IgD-negative memory B cell (primary cell): ENCODE measurements at regions not wholly inside any gene's neighbourhood (a gene's known extent, or its start where the extent isn't known, plus 50 kb on each side); places are given as distances from the start of the nearest gene placed in this dataset.

Experiments used
- H3K27ac Mint-ChIP-seq, 3 donors: one replicate each; pipeline ENCODE4 v1.8.0; 2020 to 2022; ENCODE audit warnings: mild to moderate bottlenecking in 3 of 3, mixed read lengths in 3 of 3, moderate library complexity in 1 of 3
- H3K27me3 Mint-ChIP-seq: one replicate; pipeline ENCODE4 v1.8.0; 2021; ENCODE audit warnings: mixed read lengths
- H3K36me3 Mint-ChIP-seq: one replicate; pipeline ENCODE4 v1.8.0; 2020; ENCODE audit warnings: mild to moderate bottlenecking, mixed read lengths
- H3K4me1 Mint-ChIP-seq, 3 donors: one replicate each; pipeline ENCODE4 v1.8.0; 2020 to 2022; ENCODE audit warnings: mixed read lengths in 3 of 3, mild to moderate bottlenecking in 1 of 3
- H3K4me3 Mint-ChIP-seq, 4 donors: one replicate each; pipeline ENCODE4 v1.8.0; 2020 to 2022; ENCODE audit warnings: mild to moderate bottlenecking in 4 of 4, mixed read lengths in 4 of 4, moderate library complexity in 3 of 4
- H3K9me3 Mint-ChIP-seq, 3 donors: one replicate each; pipeline ENCODE4 v1.8.0; 2020 to 2021; ENCODE audit warnings: mixed read lengths in 3 of 3, mild to moderate bottlenecking in 1 of 3

- H3K9me3 Mint-ChIP-seq, result peaks cover 0 to 2% (median 0%) of the 10 kb centered on the region in 3 donors
- H3K4me3 Mint-ChIP-seq, result no peak overlapping the region
- H3K27ac Mint-ChIP-seq, result peak overlapping the region in 1 of 3 donors; percentile 71
- peaks cover 0 to 14% (median 5%) of the 10 kb centered on the region in 3 donors for H3K4me1 Mint-ChIP-seq
- no peaks in the 10 kb centered on the region for H3K36me3 Mint-ChIP-seq
- H3K27me3 Mint-ChIP-seq, result peaks cover 15% of the 10 kb centered on the region
These were observed 501.7 kb downstream of the SHQ1 start for GRCh38 chr3:72346526-72346926.

- peaks cover 0 to 2% (median 0%) of the 10 kb centered on the region in 3 donors for H3K9me3 Mint-ChIP-seq
- peaks cover 15% of the 10 kb centered on the region for H3K27me3 Mint-ChIP-seq
- no peak overlapping the region for H3K27ac Mint-ChIP-seq
- H3K4me3 Mint-ChIP-seq, result no peak overlapping the region
- H3K4me1 Mint-ChIP-seq, result peaks cover 0 to 14% (median 5%) of the 10 kb centered on the region in 3 donors
- H3K36me3 Mint-ChIP-seq, result no peaks in the 10 kb centered on the region
These were observed 502.3 kb downstream of the SHQ1 start for GRCh38 chr3:72345980-72346379.

DNA sequence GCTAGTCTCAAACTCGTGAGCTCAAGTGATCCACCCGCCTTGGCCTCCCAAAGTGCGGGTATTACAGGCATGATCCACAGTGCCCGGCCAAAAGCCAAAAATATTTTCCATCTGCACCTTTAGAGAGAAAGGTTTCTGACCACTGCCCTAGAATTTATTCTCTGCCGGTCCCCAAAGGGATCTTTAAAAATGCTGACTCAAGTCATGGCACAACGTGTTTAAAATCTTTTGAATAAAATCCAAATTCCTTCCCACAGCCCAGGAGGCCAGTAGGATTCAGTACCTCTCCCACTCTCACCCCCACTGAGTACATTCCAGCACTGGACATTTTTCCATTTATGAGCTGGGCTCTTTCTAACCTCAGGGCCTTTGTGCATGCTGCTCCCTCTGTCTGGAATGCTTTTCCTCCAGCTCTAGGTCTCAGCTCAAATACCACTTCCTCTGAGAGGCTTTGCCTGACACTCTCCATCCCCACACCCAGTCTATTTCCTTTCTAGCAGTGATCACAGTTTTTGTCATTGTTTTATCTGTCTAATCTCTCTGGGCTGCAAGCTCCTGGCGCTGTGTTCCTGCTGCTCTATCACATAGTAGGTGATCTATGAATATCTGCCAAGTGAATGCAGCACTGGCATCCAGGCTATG, 502.9 kb downstream of the SHQ1 start:
- Mint-ChIP-seq H3K9me3 (peaks cover 0 to 2% (median 0%) of the 10 kb centered on the region in 3 donors), H3K27ac (peak overlapping the region in 1 of 3 donors; percentile 64)

GRCh38 chr3:72344647-72345046, 503.6 kb downstream of the SHQ1 start:
- Mint-ChIP-seq H3K4me3 (no peak overlapping the region), H3K9me3 (peaks cover 0 to 2% (median 0%) of the 10 kb centered on the region in 3 donors), H3K36me3 (no peaks in the 10 kb centered on the region), H3K27ac (no peak overlapping the region), H3K27me3 (peaks cover 14% of the 10 kb centered on the region), H3K4me1 (peaks cover 0 to 14% (median 5%) of the 10 kb centered on the region in 3 donors)

More for the DNA sequence above, 502.9 kb downstream of the SHQ1 start:
- peaks cover 0 to 14% (median 5%) of the 10 kb centered on the region in 3 donors for H3K4me1 Mint-ChIP-seq
- H3K27me3 Mint-ChIP-seq, result peaks cover 15% of the 10 kb centered on the region
- H3K4me3 Mint-ChIP-seq, result no peak overlapping the region
- H3K36me3 Mint-ChIP-seq, result no peaks in the 10 kb centered on the region

DNA sequence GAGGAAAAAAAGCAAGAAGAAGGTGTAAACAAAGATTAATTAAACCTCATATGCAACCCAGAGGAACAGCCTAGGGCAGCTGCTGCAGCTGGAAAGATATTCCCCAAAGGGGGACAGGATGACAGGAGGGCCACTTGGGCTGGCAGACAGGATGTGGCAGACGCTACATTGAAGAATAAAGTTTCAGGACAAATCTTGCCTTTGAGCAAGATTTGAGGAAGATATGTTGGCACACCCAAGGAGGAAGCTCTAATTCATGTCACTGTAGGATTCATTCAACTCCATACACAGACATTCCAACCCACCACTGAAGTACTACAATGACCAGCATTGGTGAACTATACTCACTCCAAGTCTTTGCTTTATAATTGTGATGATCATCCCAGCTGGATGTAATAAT, 504.0 kb downstream of the SHQ1 start:
- H3K27me3 Mint-ChIP-seq, result peaks cover 12% of the 10 kb centered on the region
- H3K36me3 Mint-ChIP-seq, result no peaks in the 10 kb centered on the region
- no peak overlapping the region for H3K4me3 Mint-ChIP-seq
- H3K4me1 Mint-ChIP-seq, result peaks cover 0 to 14% (median 5%) of the 10 kb centered on the region in 3 donors
- H3K27ac Mint-ChIP-seq, result no peak overlapping the region
- peaks cover 0 to 2% (median 0%) of the 10 kb centered on the region in 3 donors for H3K9me3 Mint-ChIP-seq

DNA sequence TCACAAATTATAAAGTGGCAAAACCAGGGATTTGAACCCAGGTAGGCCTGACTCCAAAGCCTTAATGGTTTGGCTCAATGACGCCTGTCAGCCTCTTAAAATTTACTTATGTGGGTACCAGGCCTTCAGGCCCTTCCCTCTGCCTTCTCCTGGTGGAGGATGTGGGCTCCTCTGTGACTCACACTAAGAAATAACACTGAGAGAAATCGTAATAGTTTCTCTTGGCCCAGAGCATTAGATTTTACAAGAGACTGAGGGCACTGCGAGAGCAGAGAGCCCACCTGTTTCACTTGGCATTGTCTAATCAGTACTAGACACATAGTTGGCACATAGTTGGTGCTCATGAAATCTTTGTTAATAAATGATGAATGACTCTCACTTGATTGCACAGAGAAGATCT, 505.2 kb downstream of the SHQ1 start:
- peaks cover 7% of the 10 kb centered on the region for H3K27me3 Mint-ChIP-seq
- H3K4me1 Mint-ChIP-seq, result peaks cover 0 to 14% (median 5%) of the 10 kb centered on the region in 3 donors
- H3K36me3 Mint-ChIP-seq, result no peaks in the 10 kb centered on the region
- H3K27ac Mint-ChIP-seq, result peak overlapping the region in 1 of 3 donors; percentile 27
- H3K4me3 Mint-ChIP-seq, result no peak overlapping the region
- no peaks in the 10 kb centered on the region for H3K9me3 Mint-ChIP-seq

DNA sequence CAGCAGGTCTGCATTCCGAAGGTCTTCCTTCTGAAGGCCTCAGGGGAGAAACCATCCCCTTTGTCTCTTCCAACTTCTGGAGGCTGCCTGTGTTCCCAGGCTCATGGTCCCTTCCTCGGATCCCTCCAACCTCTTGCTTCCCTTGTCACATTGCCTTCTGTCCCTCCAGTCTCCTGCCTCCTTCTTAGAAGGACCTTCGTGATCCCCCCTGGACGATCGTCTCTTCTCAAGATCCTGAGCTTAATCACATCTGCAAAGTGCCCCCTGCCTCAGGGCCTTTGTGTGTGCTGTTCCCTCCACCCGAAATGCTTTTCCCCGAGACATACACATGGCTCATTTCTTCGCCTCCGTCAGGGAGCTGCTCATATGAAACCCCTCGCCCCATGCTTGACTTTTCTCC, 505.8 kb downstream of the SHQ1 start:
- no peaks in the 10 kb centered on the region for H3K9me3 Mint-ChIP-seq
- H3K4me3 Mint-ChIP-seq, result no peak overlapping the region
- no peaks in the 10 kb centered on the region for H3K36me3 Mint-ChIP-seq
- no peak overlapping the region for H3K27ac Mint-ChIP-seq
- peaks cover 0 to 14% (median 5%) of the 10 kb centered on the region in 3 donors for H3K4me1 Mint-ChIP-seq
- peaks cover 6% of the 10 kb centered on the region for H3K27me3 Mint-ChIP-seq

- Mint-ChIP-seq H3K9me3 (no peaks in the 10 kb centered on the region), H3K27ac (no peak overlapping the region), H3K36me3 (no peaks in the 10 kb centered on the region), H3K4me3 (no peak overlapping the region), H3K27me3 (peaks cover 6% of the 10 kb centered on the region), H3K4me1 (peaks cover 0 to 14% (median 5%) of the 10 kb centered on the region in 3 donors)
These were observed 506.3 kb downstream of the SHQ1 start for GRCh38 chr3:72341920-72342319.

- H3K4me3 Mint-ChIP-seq, result no peak overlapping the region
- H3K36me3 Mint-ChIP-seq, result no peaks in the 10 kb centered on the region
- peaks cover 0 to 12% (median 5%) of the 10 kb centered on the region in 3 donors for H3K4me1 Mint-ChIP-seq
- no peaks in the 10 kb centered on the region for H3K9me3 Mint-ChIP-seq
- peaks cover 3% of the 10 kb centered on the region for H3K27me3 Mint-ChIP-seq
- H3K27ac Mint-ChIP-seq, result no peak overlapping the region
These were observed 506.9 kb downstream of the SHQ1 start for GRCh38 chr3:72341380-72341770.

- Mint-ChIP-seq H3K4me1 (peaks cover 0 to 9% (median 5%) of the 10 kb centered on the region in 3 donors), H3K9me3 (no peaks in the 10 kb centered on the region), H3K36me3 (no peaks in the 10 kb centered on the region), H3K4me3 (no peak overlapping the region), H3K27ac (no peak overlapping the region), H3K27me3 (peaks cover under 1% of the 10 kb centered on the region)
These were observed 507.5 kb downstream of the SHQ1 start for GRCh38 chr3:72340476-72341379.

GRCh38 chr3:72340056-72340455, 508.2 kb downstream of the SHQ1 start:
- Mint-ChIP-seq H3K4me3 (no peak overlapping the region), H3K9me3 (no peaks in the 10 kb centered on the region), H3K27ac (no peak overlapping the region), H3K27me3 (peaks cover 5% of the 10 kb centered on the region), H3K4me1 (peaks cover 0 to 4% (median 0%) of the 10 kb centered on the region in 3 donors), H3K36me3 (no peaks in the 10 kb centered on the region)

DNA sequence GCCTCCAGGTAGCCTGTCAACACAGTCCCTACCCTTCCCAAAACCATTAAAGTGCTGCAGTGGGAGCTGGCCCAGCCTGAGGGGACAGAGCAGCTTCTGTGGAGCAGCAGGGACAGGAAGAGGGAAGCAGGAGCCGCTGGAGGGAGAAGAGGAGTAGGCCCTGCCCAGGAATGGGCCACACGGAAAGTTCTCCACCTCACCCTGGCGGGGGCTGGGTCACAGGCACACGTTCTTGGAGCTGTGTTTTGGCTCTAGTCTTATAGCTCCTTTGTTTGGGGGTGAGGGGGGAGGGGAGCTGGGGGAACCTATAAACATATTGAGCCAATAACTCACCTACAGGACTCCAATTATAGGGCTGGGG, 508.6 kb downstream of the SHQ1 start:
- H3K9me3 Mint-ChIP-seq, result no peaks in the 10 kb centered on the region
- peaks cover 7% of the 10 kb centered on the region for H3K27me3 Mint-ChIP-seq
- H3K4me3 Mint-ChIP-seq, result no peak overlapping the region
- H3K4me1 Mint-ChIP-seq, result peaks cover 0 to 4% (median 0%) of the 10 kb centered on the region in 3 donors
- no peak overlapping the region for H3K27ac Mint-ChIP-seq
- no peaks in the 10 kb centered on the region for H3K36me3 Mint-ChIP-seq

DNA sequence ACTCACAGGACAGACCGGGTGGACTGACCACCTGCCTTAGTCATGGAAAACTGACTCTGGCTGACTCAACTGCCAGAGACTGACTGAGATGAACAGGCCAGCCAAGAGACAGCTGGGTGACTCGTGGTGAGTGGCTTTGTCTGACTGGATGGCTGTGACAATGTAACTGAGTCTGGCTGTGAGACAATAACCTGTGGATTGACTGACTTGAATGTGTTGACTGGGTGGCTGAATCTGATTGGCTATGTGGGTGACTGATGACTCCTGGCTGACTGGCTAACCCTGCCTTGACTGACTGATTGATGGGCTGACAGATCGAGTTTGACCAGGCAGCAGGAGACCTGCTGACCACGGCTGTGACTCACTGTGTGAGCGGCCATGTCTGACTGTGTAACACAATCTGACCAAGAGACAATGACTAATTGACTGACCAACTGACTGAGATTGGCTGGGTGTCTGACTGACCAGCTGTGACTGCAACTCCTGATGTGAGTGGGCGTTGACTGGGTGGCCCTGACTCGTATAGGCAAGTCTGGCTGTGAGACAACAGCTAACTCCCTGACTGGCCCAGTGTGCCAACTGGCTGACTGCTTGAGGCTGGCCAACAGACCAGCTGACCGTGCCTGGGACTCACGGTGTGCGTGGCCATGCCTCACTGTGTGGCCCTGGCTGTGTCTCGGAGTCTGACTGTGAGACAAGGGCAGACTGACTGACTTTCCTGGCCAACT, 509.1 kb downstream of the SHQ1 start:
- no peak overlapping the region for H3K4me3 Mint-ChIP-seq
- H3K27me3 Mint-ChIP-seq, result peaks cover 7% of the 10 kb centered on the region
- no peaks in the 10 kb centered on the region for H3K9me3 Mint-ChIP-seq
- peaks cover 0 to 2% (median 0%) of the 10 kb centered on the region in 3 donors for H3K4me1 Mint-ChIP-seq
- H3K36me3 Mint-ChIP-seq, result no peaks in the 10 kb centered on the region
- no peak overlapping the region for H3K27ac Mint-ChIP-seq

- no peak overlapping the region for H3K4me3 Mint-ChIP-seq
- no peaks in the 10 kb centered on the region for H3K9me3 Mint-ChIP-seq
- no peak overlapping the region for H3K27ac Mint-ChIP-seq
- H3K36me3 Mint-ChIP-seq, result no peaks in the 10 kb centered on the region
- H3K27me3 Mint-ChIP-seq, result peaks cover 7% of the 10 kb centered on the region
- H3K4me1 Mint-ChIP-seq, result no peaks in the 10 kb centered on the region
These were observed 509.9 kb downstream of the SHQ1 start for GRCh38 chr3:72338082-72338941.
